ENCODE measurements at regions not wholly inside any gene's neighbourhood (a gene's known extent, or its start where the extent isn't known, plus 50 kb on each side); places are given as distances from the start of the nearest gene placed in this dataset.

- TF ChIP-seq CTCF (conservative IDR thresholded peaks at IDR 0.05; ENCODE audit: low read depth, low read length), result no peak
- TF ChIP-seq CEBPB (IDR thresholded peaks at IDR 0.05; ENCODE audit: low read depth, low read length), result no peak
- TF ChIP-seq ELK1 (IDR thresholded peaks at IDR 0.05; ENCODE audit: borderline replicate concordance, low read depth, low read length), result no peak
- TF ChIP-seq FOS (IDR thresholded peaks at IDR 0.05; ENCODE audit: low read depth, low read length), result no peak
- no peak for TF ChIP-seq MAZ (IDR thresholded peaks at IDR 0.05; ENCODE audit: borderline replicate concordance, low read depth, low read length)
- no peak for TF ChIP-seq POLR2A (IDR thresholded peaks at IDR 0.05; ENCODE audit: low read depth, low read length)
- TF ChIP-seq BHLHE40 (IDR thresholded peaks at IDR 0.05; ENCODE audit: low read depth, low read length), result no peak
- TF ChIP-seq RFX5 (IDR thresholded peaks at IDR 0.05; ENCODE audit: low read depth, low read length), result no peak
- TF ChIP-seq NFE2L2 (IDR thresholded peaks at IDR 0.05; ENCODE audit: low read depth, low read length), result no peak
Measured at GRCh38 chr13:89375839-89376238, 1704.7 kb downstream of the SLITRK5 start.

Measured in IMR-90 (cell line).